ENCODE measurements at regions not wholly inside any gene's neighbourhood (a gene's known extent, or its start where the extent isn't known, plus 50 kb on each side); places are given as distances from the start of the nearest gene placed in this dataset.

DNA sequence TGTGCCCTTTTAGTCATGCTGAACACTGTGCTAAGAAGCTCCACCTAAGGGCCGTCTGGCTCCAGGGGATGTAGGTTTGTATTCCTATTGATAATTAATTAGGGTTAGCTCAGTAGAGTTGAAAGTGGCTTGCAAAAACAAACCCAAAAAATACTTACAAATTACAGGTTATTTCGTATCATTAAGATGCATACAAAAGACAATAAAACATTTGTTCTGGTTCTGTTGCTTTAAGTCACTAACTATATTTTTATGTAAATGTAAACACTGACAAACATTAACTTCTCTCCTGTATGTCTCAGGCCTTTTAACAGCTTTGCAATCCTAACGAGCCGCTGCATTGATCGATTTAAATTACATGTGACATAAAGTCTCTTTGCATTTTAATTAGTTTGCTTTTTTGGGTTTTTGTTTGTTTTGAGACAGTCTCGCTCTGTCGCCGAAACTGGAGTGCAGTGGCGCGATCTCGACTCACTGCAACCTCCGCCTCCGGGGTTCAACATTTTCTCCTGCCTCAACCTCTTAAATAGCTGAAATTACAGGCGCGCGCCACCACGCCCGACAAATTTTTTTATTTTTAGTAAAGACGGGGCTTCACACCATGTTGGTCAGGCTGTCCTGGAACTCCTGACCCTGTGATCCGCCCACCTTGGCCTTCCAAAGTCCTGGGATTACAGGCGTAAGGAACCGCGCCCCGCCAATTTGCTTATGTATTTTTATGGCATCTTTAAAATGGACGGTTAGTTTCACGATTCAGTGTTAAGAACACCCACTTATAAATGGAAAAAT is 110.9 kb downstream of the HFE start:
- no peak for DNase-seq (ENCODE audit: low spot score)

DNA sequence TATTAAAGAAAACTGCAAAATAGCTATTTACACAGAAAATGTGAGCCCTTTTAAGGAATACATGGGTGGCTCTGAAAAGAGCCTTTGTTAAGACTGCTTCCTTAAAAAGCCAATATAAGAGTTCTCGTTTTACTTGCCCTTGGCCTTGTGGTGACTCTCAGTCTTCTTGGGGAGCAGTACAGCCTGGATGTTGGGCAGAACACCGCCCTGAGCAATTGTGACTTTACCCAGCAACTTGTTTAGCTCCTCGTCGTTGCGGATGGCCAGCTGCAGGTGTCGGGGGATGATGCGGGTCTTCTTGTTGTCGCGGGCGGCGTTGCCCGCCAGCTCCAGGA is 111.5 kb downstream of the HFE start:
- DNase-seq (ENCODE audit: low spot score) = no peak

DNA sequence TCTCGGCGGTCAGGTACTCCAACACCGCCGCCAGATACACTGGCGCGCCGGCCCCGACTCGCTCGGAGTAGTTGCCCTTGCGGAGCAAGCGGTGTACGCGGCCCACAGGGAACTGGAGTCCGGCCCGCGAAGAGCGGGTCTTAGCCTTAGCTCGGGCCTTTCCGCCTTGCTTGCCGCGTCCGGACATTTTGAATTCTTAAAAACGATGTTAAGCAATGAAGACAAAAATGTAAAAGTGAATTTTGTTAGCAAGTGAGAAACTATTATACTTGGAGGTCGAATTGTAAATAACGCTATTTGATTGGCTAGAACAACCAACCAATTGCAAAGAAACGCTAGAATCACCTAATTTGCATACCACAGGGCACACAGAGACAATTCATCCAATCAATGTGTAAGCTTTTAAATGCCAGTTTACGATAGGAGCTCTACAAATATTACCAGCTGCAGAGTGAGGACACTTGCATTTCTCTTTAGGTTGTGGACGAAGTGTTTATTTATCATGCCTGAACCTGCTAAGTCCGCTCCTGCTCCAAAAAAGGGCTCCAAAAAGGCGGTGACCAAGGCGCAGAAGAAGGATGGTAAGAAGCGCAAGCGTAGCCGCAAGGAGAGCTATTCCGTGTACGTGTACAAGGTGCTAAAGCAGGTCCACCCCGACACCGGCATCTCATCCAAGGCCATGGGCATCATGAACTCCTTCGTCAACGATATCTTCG is 112.0 kb downstream of the HFE start:
- DNase-seq (ENCODE audit: low spot score) = peak; percentile 98

DNA sequence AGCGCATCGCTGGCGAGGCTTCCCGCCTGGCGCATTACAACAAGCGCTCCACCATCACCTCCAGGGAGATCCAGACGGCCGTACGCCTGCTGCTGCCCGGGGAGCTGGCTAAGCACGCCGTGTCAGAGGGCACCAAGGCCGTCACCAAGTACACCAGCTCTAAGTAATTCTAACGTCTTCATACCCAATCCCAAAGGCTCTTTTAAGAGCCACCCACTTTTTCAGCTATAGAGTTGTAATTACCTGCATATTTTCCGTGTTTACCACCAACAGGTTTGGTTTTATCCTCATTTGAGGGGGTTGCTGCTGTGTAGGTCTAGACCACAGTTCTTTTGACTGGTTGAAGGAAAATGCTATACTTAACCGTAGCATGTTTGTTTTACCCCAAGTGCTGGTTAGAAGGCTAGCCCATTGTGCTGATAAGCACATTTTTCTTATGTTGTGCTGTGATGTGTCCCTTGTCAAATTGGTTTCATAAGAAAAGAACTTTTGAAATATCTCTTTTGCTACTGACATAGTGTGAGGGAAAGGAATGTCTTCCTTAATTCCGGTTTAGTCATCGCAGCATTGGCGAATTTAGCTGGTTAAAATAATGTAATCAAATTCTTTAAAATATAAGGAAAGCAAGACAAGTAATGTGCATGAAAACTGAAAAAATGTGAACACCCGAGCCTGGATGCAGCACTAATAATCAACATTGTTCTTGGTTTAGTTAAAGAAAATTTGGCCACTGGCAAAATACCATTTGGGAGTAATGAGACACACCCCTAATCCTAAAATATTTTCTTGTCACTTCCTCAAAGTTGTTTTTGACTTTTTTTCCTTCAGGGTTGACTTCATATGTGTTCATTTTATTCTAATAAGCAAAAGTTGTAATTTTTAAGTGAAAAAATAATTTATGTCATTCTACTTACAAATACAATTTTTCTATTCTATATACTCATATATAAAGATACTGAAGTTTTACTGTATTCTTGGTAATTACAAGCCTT is 112.8 kb downstream of the HFE start:
- DNase-seq (ENCODE audit: low spot score) = no peak

DNA sequence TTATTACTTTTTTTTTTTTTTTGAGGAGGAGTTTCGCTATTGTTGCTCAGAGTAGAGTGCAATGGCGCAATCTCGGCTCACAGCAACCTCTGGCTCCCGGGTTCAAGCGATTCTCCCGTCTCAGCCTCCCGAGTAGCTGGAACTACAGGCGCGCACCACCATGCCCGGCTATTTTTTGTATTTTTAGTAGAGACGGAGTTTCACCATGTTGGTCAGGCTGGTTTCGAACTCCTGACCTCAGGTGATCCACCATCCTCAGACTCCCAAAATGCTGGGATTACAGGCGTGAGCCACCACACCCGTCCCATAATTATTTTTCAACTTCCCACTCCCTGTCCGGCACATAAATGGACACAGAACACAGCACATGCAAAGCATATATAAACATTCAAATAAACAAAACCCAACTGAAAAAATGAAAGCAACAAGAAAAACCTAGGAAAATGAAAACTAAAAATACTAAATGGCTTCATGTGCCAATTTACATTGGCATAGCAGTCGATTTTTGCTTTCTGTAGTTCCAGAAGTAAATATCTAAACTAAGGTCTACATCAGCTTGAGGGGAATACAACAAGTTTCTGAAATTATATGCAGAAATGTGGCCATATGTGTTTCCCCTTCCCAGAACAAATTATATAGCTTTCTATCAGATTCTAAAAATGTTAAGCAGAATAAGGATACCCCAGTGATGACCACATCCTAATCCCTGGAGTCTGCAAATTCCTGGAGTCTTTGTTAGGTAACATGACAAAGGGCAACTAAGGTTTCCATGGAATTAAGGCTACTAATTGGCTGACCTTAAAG is 113.9 kb downstream of the HFE start:
- no peak for DNase-seq (ENCODE audit: low spot score)

DNA sequence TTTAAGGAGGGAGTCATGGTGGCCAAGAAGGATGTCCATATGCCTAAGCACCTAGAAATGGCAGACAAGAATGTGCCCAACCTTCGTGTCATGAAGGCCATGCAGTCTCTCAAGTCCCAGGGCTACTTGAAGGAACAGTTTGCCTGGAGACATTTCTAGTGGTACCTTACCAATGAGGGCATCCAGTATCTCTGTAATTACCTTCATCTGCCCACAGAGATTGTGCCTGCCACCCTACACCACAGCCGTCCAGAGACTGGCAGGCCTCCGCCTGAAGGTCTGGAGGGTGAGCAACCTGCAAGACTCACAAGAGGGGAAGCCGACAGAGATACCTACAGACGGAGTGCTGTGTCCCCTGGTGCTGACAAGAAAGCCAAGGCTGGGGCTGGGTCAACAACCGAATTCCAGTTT is 115.0 kb downstream of the HFE start:
- no peak for DNase-seq (ENCODE audit: low spot score)

DNA sequence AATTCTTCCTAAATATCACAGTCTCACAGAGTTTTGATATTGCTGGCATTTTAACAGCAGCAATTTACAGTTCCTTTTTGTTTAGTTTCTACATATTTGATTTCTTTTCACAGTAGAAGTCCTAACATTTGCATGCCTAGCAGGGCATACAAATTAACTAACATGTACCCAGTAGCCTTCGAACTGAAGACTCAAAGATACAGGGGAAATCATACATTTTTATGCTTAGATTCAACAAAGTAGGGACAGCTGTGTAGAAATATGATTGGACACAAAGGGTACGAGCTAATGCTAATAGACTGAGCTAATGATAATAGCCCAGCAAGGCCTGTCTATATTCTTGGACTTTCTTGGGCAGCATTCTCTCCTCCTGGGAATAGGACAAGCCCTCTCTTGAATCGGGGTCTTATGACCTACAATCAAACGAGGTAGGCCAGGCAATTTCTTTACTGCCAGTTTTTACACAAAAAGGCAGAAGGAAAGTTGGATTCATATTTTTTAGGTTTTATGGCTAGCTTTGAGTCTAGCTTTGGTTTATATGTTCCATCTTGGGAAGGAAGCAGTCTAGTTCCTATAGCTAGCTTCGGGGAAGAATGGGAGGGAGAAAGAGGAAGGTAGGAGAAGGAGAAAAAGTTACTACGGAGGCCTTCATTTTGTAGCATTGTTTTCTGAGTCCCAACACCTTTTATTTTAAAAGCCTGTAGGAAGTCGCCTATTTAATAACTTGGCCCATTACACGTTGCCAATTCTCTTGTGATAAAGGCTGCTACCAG is 115.8 kb downstream of the HFE start:
- no peak for DNase-seq (ENCODE audit: low spot score)

DNA sequence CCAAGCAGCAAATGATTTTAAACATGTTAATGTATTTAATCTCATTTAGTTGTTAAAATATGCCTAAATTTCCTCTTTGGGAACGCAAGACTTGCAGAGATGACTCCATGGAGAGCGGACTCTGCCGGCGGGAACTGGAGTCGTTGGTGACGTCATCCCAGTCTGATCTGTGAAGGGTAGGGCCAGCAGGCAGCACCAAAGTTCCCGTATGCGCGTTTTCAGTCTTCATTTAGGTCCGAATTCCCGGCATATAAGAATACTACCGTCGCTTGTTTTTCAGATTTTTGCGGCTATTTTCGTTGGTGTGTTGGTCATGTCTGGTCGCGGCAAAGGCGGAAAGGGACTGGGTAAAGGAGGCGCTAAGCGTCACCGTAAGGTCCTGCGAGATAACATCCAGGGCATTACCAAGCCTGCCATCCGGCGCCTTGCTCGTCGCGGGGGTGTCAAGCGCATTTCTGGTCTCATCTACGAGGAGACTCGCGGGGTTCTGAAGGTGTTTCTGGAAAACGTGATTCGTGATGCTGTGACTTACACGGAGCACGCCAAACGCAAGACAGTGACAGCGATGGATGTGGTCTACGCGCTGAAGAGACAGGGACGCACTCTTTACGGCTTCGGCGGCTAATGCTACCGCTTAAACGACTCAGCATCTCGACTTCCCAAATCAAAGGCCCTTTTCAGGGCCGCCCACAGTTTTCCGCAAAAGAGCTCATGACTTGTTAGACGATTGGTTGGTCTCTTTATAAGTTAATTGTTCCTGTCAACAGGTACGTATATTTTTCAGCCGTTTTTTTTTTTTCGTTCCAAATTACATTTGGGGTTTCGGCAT is 117.3 kb downstream of the HFE start:
- peak; percentile 99 for DNase-seq (ENCODE audit: low spot score)

DNA sequence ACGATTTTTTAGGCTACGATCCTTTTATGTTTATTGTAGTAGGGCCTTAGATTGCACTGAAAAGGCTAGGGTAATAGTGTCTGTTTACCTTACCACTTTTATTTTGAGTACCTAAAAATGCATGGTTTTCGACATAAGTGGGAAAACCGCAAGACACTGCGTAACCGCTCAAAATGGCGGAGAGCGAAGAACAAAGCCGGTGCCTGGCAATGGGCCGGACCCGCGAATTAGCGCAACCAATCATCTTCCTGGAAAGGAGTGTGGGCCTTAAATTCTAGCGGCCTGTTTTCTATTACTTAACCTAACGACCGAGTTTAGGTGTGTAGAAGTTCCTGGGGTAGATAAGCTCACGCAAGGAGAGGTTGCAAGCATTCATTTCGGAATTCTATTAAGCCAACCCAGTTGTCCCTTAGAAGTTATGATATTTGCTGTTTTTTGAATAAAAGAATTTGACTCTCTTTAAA is 118.0 kb downstream of the HFE start:
- peak; percentile 87 for DNase-seq (ENCODE audit: low spot score)

DNA sequence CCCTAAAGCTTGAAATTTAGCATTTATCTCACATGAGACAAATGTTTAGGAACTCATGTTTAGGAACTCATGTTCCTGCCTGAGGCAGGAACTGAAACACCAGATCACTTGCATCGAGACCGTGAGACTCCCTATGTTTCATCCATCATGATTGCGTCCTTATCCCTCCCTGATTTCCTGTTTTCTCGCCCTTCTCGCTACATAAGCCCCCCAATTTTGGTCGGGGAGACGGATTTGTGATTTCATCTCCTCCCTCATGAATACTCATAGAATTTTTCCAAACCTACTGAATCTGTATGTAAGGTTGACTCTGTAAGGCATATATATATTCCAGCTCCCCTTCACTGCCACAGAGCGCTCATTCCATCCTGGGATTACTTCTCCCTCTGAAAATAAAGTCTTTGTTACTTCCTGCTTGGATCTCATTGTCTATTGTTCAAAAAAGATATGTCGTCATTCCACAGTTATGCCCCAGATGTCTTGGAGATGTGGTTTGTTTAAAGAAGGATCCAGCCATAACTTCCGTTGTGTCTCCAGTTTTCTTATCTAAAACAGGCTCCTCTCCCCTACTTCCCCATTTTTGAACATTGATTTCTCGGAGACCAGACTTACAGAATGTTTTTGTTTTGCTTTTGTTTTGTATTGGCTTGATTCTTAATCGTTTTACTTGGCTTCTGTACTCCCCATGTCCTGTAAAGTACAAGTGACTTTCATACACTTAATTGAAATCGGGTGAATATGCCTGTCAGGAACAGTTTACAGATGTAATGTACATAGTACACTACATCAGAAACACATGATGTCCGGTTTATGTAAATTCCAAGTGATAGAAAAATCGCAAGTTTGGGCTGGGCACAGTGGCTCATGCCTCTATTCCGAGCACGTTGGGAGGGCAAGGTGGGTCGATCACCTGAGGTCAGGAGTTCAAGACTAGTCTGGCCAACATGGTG is 118.7 kb downstream of the HFE start:
- DNase-seq (ENCODE audit: low spot score) = peak; percentile 92

DNA sequence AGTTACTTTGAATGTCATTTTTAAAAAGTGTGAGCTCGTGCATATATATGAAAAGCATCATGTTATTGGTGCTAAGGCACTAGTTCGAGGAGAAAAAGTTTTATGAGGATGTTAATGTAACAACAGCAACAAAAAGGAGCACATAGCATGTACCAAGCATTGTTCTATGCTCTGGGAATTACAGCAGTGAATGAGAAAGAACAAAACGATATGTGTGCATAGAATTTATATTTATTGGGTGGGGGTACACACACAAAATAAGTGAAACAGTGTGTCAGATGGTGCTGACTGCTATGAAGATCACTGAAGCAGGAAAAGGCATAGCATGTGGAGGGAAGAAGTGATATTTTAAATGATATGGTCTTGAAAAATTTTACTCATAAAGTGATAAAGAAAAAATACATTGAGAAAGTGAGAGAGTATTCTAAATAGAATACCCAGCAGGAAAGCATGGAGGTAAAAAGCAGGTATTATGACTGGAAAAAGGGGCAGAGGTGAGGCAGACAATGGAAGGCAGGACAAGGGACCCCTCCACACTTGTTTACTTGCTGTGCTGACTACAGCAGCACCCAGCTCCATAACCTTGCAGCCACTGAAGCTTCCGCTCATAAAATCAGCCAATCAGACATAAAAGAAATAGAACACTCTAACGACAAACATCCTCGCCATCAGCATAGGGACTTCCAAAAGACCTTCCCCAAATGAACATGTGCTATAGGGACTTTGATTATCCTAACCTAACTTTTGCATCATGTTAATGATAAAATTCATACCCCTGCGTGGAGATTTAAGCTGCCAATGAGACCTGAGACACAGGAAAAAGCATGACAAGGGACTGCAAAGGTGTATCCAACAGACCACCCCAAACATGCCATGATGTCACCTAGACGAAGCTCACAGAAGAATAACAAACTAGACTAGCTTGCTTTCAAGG is 119.9 kb downstream of the HFE start:
- no peak for DNase-seq (ENCODE audit: low spot score)

DNA sequence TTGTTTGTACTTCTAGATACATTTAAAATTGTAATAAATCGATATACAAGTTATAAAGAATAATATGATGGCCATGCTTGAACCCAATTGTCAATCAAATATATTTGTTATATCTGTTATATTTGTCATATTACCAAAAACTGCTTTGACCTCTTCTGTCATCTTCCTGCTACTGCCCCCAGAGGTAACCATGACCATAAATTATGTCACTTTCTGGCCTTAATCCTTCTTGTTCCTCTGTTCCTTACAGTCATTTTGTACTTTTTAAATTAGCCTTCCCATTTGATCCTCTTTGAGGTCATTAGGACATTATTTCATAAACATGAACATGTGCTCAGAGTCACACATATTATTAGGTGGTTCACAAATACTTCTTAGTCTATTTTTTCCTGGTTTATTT is 124.7 kb downstream of the HFE start:
- DNase-seq (ENCODE audit: low spot score) = no peak

DNA sequence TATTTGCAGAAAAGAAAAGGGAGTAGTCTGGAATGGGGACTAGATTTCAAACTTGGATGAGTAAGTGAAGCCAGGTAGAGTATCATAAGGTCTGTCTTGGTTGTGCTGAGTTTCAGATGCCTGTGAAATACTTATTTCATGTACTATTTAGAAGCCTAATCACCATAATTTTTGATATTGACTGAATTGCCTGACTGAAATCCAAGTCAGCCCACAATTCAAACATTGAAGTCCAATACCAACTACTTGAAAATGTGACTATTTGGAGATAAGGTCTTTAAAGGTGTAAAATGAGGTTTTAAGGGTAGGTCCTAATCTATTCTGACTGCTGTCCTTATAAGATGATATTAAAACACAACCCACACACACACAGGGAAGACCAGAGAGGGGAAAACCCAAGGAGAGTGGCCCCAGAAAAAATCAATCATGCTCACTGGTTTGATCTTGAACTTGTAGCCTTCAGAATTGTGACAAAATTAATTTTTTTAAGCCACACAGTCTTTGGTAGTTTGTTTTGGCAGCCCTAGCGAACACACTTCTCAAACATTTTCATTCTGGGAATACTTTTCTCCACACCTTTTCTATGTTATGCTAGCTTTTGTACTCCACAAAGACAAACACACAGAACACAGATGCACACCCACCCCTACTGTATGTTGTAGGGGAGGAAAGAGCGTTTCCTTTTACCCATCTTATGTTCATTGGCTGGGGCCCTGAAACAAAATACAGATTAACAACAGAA is 126.3 kb downstream of the HFE start:
- no peak for DNase-seq (ENCODE audit: low spot score)

DNA sequence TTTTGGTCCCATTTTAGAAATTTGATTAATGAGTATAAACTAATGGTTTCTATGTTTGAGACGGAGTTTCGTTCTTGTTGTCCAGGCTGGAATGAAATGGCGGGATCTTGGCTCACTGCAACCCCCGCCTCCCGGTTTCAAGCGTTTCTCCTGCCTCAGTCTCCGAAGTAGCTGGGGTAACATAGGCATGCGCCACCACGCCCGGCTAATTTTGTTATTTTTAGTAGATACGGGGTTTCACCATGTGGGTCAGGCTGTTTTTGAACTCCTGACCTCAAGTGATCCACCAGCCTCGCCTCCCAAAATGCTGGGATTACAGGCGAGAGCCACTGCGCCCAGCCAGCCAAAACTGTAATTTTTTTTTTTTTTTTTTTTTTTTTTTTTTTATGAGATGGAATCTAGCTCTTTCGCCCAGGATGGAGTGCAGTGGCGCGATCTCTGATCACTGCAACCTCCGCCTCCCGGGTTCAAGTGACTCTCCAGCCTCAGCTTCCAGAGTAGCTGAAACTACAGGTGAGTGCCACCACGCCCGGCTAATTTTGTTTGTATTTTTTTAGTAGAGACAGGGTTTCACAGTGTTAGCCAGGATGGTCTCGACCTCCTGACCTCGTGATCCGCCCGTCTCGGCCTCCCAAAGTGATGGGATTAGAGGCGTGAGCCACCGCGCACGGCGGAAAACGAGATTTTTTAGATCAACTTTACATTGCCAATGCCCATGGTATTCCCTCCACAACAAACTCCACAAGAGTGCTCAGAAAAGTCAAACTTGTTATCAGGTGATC is 127.8 kb downstream of the HFE start:
- DNase-seq (ENCODE audit: low spot score) = no peak

DNA sequence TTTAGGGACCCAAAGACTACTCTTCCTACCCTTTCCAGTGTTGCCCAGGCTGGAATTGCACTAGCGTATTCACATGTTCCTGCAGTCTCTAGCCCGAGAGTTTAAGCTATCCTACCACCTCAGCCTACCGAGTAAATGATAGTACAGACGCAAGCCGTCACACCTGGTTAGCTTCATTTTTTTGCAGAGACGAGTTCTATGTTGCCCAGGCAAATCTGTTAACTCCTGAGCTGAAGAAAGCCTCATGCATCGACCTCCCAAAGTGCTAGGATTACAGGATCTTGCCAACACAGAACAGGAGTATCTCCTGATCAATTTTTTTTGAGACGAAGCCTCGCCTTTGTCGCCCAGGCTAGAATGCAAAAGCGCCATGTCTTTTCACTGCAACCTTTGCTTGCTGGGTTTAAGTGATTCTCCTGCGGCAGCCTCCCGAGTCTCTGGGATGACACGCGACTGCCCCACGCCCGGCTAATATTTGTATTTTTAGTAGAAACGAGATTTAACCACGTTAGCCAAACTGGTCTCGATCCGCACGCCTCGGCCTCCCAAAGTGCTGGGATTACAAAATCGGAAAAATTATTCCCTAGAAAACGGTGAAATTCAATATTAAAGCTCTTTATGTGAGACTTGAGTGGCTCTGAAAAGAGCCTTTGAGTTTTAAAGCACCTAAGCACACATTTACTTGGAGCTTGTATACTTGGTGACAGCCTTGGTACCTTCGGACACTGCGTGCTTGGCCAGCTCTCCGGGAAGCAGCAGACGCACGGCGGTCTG is 128.5 kb downstream of the HFE start:
- DNase-seq (ENCODE audit: low spot score) = no peak
